NK-92 (cell line): ENCODE measurements at regions not wholly inside any gene's neighbourhood (a gene's known extent, or its start where the extent isn't known, plus 50 kb on each side); places are given as distances from the start of the nearest gene placed in this dataset.
"Not testable (repeated sequence)": the region's sequence is repeated elsewhere in the genome, so short reads cannot be mapped to it uniquely, and the experiment has no call there.

Experiments used
- DNase-seq: peaks from one replicate; lab custom pipeline; 2025; ENCODE audit not compliant: unreplicated experiment; lab: John Stamatoyannopoulos, UW

DNA sequence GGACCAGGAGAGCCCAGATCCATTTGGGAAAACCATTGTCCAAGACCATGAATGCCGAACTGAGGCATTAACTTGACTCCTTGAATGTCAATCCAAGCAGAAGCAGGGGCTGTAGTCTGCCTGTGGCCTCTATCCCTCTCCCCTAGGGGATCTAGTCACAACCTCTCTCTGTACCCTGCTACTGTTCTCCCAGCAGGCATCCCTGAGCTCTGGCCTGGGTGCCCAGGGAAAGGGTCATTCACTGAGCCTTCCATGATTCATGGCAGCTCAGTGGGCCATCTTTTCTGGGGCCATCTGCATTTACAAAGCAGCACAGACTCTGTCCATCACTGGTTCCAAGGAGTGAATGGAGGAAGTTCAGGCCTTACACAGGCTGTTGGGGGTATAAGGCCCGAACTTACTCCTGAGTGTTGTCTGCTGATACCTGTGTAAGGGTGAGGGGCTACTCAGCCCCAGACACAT, 151.8 kb downstream of the ZFP36L2 start:
- no peak for DNase-seq

DNA sequence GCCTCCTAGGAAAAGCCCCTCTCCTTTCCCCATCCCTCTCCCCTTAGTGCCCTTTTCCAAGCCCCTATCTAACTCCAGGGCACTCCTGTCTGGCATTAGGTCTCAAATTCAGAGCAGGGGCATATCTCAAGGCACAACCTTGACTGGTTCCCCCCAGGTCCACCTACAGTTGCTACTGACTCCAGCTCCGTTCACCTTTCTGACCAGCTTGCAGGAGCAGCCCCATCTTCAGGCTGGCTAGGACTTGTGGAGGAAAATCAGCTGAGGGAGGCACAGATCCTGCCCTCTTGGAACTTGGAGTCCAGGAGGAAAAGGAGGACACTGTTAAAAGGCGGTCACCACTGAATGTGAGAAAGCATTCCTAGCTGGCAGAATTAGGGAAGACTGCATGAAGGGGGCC, 152.4 kb downstream of the ZFP36L2 start:
- DNase-seq = no peak

DNA sequence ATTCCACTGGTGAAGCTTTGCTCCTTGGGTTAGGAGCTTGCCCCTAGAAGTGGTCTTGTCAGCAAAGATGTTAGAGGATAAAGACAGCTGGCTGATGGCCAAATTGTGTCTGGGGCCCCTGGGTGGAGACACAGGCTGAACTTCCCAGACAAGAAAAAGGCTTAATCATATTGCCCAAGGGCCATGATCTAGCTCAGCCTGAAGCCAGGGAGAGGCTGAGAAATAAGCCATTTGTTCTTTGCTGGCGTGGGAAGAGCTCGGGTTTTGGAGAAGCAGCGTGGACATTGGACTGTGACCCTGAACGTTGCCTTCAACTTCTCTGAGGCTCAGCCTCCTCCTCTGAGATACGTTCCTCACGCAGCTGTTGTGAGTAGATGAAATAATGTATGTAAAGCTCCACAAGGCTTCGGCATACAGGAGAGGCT, 153.0 kb downstream of the ZFP36L2 start:
- no peak for DNase-seq

DNA sequence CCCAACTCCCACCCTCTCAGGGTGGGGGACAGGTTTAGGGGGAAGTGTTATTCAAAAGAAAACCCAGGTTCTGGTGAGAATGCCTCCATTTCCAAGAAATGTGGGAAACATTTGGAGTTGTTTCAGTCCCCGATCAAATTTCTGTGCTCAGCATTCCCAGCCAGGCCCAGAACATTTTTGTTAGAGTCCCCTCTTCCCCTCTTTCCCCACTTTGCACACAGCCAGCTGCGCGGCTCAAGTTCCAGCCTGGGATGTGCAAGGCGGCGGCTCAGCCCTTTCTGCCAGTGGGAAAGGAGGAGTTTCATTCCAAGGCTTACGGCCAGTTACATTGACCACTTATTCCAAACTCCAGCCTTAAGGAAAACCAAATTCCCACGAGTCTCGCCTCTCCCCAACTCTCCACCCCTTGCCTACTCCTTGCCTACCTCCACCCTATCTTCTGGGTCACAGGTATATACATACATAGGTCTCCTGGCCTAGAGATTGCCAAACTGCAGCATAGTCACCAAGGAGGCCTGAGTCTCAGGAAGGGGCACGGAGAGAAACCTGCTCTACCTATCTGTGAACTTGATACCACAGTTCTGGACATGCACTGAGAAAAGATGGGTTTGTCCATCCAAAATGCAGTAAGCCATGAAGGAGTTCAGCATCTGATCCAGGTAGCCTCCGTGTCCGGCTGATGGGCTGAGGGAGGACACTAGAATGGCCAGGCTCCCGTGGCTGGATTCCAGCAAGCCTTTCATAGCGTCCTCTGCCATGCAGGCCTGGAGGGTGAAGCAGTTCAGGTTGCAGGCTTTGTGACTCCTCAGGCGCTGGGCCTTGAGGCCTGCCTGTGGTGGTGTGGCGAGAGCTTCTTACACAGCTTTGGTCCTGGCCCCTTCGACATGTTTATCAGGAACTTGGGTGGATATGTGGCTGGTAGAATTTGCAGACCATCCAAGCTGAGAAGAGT, 154.5 kb downstream of the ZFP36L2 start:
- DNase-seq = no peak

DNA sequence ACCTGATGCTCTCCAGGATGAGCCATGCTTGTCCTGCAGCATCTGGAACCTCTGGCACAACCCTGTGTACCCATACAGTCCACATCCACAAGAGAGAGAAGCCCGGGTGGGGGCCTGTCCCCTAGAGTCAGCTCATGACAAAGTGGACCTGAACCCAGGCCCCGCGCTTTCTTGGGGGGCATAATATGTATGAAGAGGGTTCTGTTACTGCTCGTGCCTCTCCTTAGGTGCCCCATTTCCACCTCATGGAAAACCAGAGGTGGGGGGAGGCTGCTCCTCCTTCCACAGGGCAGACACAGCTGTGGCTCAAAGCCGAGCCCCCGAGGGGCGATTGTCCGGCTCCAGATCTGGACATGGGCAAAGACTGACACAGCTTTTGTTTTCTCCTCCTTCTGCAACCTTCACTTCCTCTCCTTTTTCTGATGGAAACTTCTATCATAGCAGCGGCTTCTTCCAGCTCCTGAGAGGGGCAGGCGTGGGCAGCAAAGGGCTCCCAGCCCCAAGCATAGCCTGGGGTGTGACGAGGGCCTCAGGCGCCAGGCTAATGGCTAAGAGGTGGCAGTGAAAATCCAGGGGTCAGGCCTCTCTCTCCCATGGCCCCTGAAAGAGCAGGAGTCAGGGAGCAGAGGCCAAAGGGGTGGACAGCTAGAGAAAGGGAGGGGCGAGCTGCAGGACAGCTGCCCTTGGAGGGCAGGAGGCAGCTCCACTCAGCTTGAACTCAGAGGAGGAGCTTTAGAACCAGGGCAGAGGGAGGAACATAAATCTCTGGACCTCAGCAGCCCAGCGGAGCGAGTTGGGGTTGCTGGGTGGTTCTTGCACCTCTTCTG, 155.5 kb downstream of the ZFP36L2 start:
- no peak for DNase-seq

DNA sequence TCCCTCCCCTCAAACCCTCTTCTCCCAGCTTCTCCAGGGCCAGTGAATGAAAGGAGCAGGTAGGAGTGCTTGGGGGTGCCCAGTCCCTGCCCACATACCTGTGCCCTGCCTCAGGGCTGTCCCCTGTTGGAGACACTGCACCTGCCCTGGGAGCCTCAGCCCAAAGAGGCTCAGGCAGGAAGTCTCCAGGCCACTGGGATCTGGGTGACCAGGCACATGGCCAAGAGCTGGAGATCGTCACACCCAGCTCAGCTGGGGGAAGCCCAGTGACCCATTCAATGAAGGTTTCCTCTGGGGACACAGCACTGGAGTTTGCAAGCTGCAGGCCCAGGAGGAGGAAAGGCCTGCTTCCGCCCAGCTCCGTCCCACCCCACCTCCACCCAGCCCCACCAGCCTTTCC, 156.4 kb downstream of the ZFP36L2 start:
- DNase-seq = no peak

DNA sequence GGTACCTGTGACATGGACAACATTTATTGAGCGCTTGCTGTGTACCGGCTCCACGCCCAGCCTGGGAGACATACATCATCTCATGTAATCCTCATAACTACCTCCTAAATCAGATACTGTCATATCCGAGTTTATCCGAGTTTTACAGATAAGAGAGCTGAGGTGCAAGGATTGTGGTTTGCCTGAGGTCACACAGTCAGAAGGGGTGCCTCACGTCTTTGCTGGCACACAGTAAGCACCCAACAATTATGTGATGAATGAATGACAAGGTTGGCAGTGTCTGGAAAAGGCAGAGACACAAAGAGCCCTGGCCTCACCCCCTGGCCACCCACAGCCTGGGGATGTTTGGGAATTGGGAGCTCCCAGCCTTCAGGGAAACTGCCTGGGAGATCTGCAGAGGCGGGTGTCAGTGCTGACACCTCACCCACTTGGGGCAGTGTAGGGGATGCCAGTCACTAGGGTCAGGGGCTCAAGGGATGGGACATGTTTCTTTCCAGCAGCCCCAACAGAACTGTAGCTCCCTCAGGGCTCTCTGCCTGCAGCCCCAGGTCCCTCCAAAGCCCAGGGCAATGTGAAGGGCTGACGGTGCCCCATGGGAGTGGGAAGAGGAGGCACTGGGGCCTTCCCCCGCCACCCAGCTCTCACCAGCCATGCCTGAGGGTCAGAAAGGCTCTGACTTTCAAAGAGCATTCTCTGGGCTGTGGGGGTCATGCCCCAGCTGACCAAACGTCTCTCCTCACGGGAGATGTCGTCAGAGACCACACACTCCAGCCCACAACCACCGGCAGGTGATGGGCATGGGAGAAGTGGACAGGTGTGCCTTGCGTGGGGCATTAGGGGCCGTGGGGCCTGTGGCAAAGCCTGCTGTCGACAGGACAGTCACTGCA, 157.5 kb downstream of the ZFP36L2 start:
- no peak for DNase-seq

DNA sequence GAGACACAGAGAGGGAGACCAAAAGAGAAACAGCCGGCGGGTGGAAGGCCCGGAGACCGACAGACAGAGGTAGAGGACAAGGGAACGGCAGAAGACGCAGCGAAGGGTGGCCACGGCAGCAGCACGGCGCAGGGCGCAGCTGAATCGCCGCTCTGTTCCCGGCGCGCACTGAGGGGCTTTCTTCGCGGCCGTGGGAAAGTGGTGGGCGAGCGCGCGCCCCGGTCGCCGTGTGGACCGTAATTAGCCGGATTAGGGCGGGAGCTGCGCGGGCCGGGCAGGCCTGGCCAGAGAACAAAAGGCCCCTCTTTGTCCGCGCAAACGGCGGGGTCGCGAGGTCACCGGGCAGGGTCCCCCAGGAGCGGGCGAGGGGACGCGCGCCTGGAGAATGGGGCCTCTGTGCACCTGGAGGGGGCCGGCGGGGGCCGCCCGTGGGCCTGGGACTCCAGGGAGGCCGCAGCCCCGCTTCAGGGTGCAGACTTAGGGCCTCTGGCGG, 158.3 kb downstream of the ZFP36L2 start:
- no peak for DNase-seq

DNA sequence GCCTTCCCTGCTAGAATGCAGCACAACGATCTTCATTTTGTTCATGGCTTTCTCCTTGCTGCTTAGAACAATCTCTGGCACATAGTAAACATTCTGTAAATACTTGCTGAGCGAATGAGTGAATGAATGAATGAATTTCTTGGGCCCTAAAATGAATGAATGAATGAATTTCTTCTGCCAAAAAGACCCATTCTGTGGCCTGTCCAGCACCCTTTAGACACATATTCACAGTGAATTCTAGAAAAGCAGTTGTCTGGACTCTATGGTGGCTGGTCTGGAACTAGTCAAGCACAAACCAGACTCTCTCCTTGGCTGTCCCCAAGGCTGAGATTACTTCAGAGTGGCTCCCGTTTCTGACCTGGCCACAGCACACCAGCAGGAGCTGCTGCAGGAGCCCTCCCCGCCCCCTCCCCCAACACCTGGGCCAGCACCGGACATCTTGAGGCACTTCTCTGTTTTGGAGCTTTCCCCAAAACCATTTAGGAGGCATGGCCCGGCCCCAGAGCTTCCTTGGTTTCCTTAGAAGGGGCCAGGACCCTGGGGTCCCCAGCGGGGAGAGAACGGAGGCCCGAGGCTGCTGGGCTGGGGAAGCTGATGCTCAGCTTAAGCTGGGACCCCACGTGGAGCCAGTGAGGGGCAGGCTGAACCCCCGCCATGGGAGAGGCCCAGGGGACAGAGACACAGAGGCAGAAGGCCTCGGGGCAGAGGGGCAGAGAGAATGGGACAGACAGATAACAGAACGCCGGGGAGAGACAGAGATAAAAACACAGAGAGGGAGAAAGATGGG, 159.0 kb downstream of the ZFP36L2 start:
- no peak for DNase-seq

DNA sequence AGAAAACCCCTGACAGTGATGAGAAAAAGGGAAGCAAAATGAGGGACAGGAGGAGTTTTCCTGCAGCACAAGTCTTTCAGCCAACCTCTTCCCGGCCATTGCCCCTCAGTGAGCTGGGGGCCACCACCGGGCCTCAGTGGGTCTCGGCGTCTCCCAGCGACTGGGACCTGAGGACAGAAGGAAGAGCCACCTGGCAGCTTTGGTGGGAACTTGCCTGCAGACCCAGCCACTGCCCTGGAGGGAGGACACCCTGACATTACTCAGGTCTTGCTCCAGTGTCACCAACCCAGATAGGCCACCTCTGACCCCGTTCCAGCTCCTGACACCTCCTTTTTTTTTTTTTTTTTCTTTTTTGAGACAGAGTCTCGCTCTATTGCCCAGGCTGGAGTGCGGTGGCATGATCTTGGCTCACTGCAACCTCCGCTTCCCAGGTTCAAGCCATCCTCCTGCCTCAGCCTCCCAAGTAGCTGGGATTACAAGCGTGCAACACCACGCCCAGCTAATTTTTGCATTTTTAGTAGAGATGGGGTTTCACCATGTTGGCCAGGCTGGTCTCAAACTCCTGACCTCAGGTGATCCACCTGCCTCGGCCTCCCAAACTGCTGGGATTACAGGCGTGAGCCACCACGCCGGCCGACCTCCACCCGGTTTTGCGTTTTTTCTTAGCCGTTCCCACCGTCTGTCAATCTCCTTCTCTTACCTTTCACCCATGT, 159.7 kb downstream of the ZFP36L2 start:
- not testable (repeated sequence) for DNase-seq

DNA sequence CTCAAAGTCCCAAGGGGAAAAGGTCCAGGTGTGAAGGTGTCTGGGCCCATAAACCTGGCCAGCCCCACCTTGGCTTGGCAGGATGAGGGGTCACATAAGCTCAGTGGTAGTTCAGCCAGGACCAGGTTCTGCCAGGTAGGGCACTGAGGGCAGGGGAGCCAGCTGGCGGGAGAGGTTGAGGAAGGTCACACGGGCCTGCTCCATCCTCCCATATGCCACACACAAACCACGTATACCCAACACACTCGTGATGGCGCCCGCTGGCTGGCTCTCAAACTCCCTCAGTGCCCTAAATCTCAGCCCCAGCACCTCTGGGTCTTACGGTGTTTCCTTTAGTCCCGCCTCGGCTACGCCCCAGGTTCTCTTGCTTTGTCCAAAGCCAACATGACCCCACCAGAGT, 160.5 kb downstream of the ZFP36L2 start:
- no peak for DNase-seq

DNA sequence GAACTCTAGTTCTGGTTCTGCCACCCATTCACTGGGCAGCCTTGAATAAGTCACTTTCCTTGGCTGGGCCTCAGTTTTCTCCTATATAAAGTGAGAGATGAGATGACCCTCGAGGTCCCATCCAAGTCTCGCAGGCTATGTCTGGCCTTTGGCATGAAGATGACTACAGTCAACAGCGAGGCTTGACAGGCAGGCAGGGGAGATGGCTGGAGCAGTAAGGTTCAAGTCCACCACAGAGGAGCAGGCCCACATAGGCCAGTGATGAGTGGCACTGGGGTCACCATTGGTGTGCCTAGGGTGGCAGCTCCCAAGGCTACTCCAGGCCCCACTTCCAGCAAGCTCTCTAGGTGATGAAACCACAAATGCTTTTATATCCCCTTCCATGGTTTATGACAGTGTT, 161.4 kb downstream of the ZFP36L2 start:
- DNase-seq = no peak

DNA sequence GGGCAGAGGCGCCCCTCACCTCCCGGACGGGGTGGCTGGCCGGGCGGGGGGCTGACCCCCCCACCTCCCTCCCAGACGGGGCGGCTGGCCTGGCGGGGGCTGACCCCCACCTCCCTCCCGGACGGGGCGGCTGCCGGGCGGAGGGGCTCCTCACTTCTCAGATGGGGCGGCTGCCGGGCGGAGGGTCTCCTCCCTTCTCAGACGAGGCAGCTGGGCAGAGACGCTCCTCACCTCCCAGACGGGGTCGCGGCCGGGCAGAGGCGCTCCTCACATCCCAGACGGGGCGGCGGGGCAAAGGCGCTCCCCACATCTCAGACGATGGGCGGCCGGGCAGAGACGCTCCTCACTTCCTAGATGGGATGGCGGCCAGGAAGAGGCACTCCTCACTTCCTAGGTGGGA, 163.3 kb downstream of the ZFP36L2 start:
- DNase-seq = not testable (repeated sequence)

DNA sequence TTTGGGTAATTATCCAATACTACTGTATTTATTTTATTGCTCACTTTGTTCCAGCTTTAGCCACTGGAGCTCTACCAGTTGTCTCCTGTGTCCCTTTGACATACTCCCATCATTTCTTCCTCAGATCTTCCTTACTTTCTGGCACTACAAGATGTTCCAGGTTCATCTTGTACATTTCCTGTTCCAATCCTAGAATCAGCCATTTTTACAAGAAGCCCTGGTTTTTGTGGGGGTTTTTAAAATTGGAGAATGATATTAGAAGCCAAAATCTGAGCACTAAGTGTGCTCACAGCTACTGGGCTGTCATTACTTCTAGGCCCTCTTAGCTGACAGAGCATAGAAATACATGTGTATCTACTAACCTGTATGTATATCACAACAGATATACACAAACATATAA, 164.3 kb downstream of the ZFP36L2 start:
- no peak for DNase-seq

DNA sequence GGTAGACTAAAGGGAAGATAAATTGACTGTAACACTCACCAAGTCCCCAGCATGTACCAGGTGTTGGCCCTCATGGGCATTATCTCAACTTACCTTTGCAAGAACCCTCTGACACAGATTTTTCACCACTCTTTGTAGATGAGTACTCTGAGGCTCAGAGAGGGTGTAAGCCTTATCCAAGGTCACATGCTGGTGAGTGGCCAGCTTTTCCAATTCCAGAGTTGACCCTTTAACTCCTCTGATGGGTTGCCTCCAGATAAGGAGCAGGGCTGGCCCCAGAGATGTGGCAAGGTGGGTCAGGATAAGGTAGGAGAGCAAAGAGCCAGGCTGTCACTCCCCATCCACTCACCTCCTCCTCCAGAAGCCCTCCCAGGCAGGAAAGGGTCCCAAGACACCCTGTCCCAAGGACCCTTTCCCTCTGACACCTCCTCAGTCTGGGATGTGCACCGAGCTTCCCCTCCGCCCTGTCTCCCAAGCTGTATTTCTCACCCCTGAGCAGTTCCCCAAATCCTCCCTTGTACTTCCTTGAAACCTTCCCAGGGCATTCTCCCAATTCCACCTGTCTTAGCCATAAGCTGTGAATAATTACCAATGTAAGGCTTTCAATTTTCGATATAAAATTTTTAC, 165.9 kb downstream of the ZFP36L2 start:
- no peak for DNase-seq

DNA sequence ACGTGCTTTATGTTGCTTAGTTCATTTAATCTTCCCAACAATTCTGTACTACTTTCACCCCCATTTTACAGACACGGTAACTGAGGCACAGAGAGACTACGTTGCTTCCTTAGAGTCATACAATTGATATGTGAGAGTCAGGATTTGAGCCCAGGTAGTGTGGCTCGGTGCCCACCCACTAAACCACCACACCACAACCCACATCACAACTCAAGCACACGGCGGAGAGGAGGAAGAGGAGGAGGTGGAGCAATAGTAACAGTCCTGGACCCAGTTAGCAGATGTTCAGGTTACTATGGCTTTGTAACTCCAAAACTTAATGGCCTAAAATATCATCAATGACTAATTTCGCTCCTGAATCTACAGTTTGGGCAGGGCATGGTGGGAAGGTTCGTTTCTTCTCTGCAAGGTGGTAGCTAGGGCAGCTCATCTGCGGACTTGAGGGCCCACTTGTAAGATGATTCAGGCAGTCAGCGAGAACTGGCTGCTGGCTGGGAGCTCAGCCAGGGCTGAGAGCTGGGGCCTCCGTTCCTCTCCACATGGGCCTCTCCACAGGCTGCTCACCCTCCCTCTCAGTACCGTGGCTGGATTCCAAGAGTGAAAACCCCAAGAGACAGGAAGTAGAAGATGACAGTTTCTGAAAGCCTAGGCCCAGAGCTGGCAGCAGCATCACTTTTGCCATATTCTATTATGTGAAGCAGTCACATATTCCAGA, 167.1 kb downstream of the ZFP36L2 start:
- no peak for DNase-seq

DNA sequence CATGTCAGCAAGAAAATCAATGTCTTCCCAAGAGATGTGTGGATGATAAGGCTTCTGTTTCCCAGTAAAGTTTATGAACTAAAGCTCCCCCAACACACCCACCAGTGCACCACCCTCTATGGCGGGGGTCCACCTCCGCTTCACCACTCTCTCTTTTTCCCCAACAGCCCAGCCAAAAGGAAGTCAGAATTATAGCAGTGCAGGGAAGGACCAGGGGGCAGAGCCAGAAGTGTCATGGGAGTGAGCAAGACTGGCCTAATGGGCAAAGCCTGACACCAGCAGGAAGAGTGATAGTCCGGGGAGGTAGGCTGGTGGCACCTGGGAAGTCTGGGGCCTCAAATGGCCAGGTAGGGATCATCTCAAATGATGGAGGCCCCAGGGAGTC, 167.7 kb downstream of the ZFP36L2 start:
- no peak for DNase-seq
